ENCODE measurements at regions not wholly inside any gene's neighbourhood (a gene's known extent, or its start where the extent isn't known, plus 50 kb on each side); places are given as distances from the start of the nearest gene placed in this dataset.

DNA sequence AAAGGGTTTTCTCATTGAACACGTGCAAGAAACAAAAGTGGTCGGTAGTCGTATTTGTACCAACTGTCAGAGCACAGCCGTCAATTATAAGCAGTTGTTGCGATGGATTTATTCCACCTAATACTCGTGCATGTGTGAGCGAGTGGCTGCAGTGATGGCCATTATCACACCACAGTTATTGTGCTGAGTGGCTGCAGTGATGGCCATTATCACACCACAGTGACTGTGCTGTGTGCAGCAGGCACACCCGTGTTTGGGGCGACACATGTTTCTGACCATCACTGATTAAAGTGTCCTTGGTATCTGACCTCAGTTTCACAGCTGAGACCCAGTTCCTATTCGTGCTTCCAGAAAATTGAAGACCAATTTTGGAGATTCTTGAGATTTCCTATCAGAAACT lies 142.9 kb upstream of the PFKP start (continued):
- TF ChIP-seq, protein P1, sequence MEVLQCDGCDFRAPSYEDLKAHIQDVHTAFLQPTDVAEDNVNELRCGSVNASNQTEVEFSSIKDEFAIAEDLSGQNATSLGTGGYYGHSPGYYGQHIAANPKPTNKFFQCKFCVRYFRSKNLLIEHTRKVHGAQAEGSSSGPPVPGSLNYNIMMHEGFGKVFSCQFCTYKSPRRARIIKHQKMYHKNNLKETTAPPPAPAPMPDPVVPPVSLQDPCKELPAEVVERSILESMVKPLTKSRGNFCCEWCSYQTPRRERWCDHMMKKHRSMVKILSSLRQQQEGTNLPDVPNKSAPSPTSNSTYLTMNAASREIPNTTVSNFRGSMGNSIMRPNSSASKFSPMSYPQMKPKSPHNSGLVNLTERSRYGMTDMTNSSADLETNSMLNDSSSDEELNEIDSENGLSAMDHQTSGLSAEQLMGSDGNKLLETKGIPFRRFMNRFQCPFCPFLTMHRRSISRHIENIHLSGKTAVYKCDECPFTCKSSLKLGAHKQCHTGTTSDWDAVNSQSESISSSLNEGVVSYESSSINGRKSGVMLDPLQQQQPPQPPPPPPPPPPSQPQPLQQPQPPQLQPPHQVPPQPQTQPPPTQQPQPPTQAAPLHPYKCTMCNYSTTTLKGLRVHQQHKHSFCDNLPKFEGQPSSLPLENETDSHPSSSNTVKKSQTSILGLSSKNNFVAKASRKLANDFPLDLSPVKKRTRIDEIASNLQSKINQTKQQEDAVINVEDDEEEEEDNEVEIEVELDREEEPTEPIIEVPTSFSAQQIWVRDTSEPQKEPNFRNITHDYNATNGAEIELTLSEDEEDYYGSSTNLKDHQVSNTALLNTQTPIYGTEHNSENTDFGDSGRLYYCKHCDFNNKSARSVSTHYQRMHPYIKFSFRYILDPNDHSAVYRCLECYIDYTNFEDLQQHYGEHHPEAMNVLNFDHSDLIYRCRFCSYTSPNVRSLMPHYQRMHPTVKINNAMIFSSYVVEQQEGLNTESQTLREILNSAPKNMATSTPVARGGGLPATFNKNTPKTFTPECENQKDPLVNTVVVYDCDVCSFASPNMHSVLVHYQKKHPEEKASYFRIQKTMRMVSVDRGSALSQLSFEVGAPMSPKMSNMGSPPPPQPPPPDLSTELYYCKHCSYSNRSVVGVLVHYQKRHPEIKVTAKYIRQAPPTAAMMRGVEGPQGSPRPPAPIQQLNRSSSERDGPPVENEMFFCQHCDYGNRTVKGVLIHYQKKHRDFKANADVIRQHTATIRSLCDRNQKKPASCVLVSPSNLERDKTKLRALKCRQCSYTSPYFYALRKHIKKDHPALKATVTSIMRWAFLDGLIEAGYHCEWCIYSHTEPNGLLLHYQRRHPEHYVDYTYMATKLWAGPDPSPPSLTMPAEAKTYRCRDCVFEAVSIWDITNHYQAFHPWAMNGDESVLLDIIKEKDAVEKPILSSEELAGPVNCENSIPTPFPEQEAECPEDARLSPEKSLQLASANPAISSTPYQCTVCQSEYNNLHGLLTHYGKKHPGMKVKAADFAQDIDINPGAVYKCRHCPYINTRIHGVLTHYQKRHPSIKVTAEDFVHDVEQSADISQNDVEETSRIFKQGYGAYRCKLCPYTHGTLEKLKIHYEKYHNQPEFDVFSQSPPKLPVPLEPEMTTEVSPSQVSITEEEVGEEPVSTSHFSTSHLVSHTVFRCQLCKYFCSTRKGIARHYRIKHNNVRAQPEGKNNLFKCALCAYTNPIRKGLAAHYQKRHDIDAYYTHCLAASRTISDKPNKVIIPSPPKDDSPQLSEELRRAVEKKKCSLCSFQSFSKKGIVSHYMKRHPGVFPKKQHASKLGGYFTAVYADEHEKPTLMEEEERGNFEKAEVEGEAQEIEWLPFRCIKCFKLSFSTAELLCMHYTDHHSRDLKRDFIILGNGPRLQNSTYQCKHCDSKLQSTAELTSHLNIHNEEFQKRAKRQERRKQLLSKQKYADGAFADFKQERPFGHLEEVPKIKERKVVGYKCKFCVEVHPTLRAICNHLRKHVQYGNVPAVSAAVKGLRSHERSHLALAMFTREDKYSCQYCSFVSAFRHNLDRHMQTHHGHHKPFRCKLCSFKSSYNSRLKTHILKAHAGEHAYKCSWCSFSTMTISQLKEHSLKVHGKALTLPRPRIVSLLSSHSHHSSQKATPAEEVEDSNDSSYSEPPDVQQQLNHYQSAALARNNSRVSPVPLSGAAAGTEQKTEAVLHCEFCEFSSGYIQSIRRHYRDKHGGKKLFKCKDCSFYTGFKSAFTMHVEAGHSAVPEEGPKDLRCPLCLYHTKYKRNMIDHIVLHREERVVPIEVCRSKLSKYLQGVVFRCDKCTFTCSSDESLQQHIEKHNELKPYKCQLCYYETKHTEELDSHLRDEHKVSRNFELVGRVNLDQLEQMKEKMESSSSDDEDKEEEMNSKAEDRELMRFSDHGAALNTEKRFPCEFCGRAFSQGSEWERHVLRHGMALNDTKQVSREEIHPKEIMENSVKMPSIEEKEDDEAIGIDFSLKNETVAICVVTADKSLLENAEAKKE (CRISPR knock-in tag; IDR thresholded peaks at IDR 0.05) = no peak
- TF ChIP-seq ZNF114 (CRISPR knock-in tag; IDR thresholded peaks at IDR 0.05) = no peak
- no peak for TF ChIP-seq EZH2 (IDR thresholded peaks at IDR 0.05; ENCODE audit: low read depth, unreplicated experiment)
- TF ChIP-seq ZNF331 (CRISPR knock-in tag; IDR thresholded peaks at IDR 0.05; ENCODE audit: low read depth) = no peak
- TF ChIP-seq, protein P2, sequence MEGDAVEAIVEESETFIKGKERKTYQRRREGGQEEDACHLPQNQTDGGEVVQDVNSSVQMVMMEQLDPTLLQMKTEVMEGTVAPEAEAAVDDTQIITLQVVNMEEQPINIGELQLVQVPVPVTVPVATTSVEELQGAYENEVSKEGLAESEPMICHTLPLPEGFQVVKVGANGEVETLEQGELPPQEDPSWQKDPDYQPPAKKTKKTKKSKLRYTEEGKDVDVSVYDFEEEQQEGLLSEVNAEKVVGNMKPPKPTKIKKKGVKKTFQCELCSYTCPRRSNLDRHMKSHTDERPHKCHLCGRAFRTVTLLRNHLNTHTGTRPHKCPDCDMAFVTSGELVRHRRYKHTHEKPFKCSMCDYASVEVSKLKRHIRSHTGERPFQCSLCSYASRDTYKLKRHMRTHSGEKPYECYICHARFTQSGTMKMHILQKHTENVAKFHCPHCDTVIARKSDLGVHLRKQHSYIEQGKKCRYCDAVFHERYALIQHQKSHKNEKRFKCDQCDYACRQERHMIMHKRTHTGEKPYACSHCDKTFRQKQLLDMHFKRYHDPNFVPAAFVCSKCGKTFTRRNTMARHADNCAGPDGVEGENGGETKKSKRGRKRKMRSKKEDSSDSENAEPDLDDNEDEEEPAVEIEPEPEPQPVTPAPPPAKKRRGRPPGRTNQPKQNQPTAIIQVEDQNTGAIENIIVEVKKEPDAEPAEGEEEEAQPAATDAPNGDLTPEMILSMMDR (conservative IDR thresholded peaks at IDR 0.05; ENCODE audit: low read depth in 2 of 2) = no peak

DNA sequence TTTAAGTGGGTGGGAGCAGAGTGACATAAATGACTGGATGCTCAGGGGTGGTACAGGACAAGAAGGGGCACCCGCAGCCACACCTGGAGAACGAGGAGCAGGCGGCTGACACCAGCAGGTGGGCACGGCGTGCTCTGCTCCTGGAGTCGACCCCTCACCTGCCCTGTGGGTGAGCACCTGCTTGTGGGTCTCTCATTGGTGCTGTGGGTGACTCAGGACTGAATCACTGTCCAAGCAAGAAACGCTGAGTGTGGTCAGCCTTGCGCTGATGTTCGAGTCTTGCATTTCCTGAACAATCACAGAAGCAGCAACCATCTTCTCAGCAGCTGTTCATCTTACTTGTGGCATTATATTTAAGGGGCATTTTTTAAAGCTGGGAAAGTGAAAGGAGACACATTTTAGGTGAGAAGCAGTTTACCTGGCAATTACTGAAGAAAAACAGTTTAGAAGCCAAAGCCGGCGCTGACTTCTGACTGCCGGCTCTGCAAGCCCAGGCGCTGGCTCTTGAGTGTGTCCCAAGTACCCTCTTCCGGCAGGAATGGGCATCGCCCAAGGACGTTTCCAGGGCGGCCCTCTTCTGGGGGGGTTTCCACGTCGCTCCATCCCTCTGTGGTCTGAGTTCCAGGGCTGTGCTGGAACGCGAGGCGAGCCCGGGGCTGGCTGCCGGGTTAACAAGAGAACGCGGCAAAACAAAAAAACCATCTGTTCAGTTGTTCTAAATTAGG lies 145.2 kb upstream of the PFKP start:
- Histone ChIP-seq H3K27ac (ENCODE audit: low read depth) (no peak overlapping the region), H3F3A (replicated peaks; ENCODE audit: low read depth) (no peaks in the 10 kb centered on the region)

More for the DNA sequence above, 145.2 kb upstream of the PFKP start:
- no peak overlapping the region for H3K4me3 Mint-ChIP-seq
- no peaks in the 10 kb centered on the region for H3K79me2 ChIP-seq (replicated peaks; ENCODE audit: insufficient read depth)
- DNase-seq (ENCODE audit: low spot score) = peak; percentile 25
- peaks cover 15% of the 10 kb centered on the region for H3K27me3 Mint-ChIP-seq (ENCODE audit: insufficient read depth, low read depth, poor library complexity)
- no peaks in the 10 kb centered on the region for H4K20me1 ChIP-seq (replicated peaks; ENCODE audit: insufficient read depth)
- TF ChIP-seq EZH2 (IDR thresholded peaks at IDR 0.05; ENCODE audit: low read depth, unreplicated experiment) = no peak
- TF ChIP-seq, protein P3, sequence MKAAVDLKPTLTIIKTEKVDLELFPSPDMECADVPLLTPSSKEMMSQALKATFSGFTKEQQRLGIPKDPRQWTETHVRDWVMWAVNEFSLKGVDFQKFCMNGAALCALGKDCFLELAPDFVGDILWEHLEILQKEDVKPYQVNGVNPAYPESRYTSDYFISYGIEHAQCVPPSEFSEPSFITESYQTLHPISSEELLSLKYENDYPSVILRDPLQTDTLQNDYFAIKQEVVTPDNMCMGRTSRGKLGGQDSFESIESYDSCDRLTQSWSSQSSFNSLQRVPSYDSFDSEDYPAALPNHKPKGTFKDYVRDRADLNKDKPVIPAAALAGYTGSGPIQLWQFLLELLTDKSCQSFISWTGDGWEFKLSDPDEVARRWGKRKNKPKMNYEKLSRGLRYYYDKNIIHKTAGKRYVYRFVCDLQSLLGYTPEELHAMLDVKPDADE (IDR thresholded peaks at IDR 0.05) = no peak
- TF ChIP-seq, protein P2 (conservative IDR thresholded peaks at IDR 0.05; ENCODE audit: low read depth in 2 of 2) = 0 out of 4 replicates have a peak, but pooled peaks have one; percentile 12
- peaks cover 4% of the 10 kb centered on the region; the same call in 1 of the 3 replicates for H3K36me3 Mint-ChIP-seq (ENCODE audit: low read depth)
- no peaks in the 10 kb centered on the region for H3K36me3 ChIP-seq (ENCODE audit: insufficient read depth)
- no peak overlapping the region for H2AFZ ChIP-seq
- peaks cover 7% of the 10 kb centered on the region; the same call in 1 of the 2 replicates for H3K9me2 ChIP-seq (ENCODE audit: insufficient read depth)
- H3K4me2 ChIP-seq = no peak overlapping the region
- H3K4me3 ChIP-seq = no peak overlapping the region
- no peaks in the 10 kb centered on the region for H3K27me3 ChIP-seq (ENCODE audit: insufficient read depth)
- H3K27ac Mint-ChIP-seq = no peak overlapping the region
- H3K9me3 Mint-ChIP-seq = peaks cover 7% of the 10 kb centered on the region; the same call in 2 of the 3 replicates
- peaks cover 5% of the 10 kb centered on the region for H3K4me1 ChIP-seq (ENCODE audit: insufficient read depth)
- peaks cover 17% of the 10 kb centered on the region for H3K4me1 Mint-ChIP-seq
- no peak; the same call in 2 of the 3 replicates for ATAC-seq
